ENCODE measurements at regions not wholly inside any gene's neighbourhood (a gene's known extent, or its start where the extent isn't known, plus 50 kb on each side); places are given as distances from the start of the nearest gene placed in this dataset.

DNA sequence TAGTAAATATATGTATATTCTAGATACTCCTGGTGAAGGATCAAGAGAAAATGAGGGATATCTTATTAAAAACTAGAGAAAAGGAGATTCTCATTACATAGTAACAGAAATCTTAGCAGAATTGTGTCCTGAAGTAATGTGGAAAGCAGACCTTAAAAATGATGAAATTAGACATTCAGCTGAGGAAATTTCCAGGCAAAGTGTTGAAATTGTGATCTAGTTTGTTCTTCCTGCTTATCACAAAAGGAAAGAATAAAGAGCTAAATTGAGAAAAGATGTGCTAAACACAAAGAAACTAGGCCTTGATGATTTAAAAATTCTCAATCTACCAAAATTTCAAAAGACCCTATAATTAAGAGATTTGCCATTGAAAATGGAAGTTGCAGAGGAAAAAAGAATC, 362.6 kb upstream of the PLSCR5 start:
- TF ChIP-seq, protein P1, sequence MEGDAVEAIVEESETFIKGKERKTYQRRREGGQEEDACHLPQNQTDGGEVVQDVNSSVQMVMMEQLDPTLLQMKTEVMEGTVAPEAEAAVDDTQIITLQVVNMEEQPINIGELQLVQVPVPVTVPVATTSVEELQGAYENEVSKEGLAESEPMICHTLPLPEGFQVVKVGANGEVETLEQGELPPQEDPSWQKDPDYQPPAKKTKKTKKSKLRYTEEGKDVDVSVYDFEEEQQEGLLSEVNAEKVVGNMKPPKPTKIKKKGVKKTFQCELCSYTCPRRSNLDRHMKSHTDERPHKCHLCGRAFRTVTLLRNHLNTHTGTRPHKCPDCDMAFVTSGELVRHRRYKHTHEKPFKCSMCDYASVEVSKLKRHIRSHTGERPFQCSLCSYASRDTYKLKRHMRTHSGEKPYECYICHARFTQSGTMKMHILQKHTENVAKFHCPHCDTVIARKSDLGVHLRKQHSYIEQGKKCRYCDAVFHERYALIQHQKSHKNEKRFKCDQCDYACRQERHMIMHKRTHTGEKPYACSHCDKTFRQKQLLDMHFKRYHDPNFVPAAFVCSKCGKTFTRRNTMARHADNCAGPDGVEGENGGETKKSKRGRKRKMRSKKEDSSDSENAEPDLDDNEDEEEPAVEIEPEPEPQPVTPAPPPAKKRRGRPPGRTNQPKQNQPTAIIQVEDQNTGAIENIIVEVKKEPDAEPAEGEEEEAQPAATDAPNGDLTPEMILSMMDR (IDR thresholded peaks at IDR 0.05), result no peak
- no peak for TF ChIP-seq POLR2AphosphoS5 (IDR thresholded peaks at IDR 0.05)
- TF ChIP-seq EP300 (IDR thresholded peaks at IDR 0.05), result no peak

Measured in gastroesophageal sphincter (tissue), 3 donors.